Nephron (organoid): ENCODE measurements at regions not wholly inside any gene's neighbourhood (a gene's known extent, or its start where the extent isn't known, plus 50 kb on each side); places are given as distances from the start of the nearest gene placed in this dataset.

Source experiments
- H3K27ac Mint-ChIP-seq, 3 experiments: 2 replicates each; pipeline ENCODE4 v1.8.0; 2020; ENCODE audit warnings: mixed read lengths in 3 of 3, mild to moderate bottlenecking in 2 of 3, moderate library complexity in 1 of 3
- H3K27me3 Mint-ChIP-seq: 2 replicates; pipeline ENCODE4 v1.8.0; 2021; ENCODE audit warnings: low read depth, mild to moderate bottlenecking, moderate library complexity, mixed read lengths
- H3K36me3 Mint-ChIP-seq: 2 replicates; pipeline ENCODE4 v1.8.0; 2020; ENCODE audit warnings: low read depth, mixed read lengths
- H3K4me1 Mint-ChIP-seq: 2 replicates; pipeline ENCODE4 v1.8.0; 2020; ENCODE audit warnings: mixed read lengths
- H3K4me3 Mint-ChIP-seq, 3 experiments: 2 replicates each; pipeline ENCODE4 v1.8.0; 2020; ENCODE audit warnings: mild to moderate bottlenecking in 3 of 3, mixed read lengths in 3 of 3, moderate library complexity in 2 of 3
- H3K9me3 Mint-ChIP-seq: 2 replicates; pipeline ENCODE4 v1.8.0; 2020; ENCODE audit warnings: mixed read lengths
- CTCF ChIP-seq, 3 experiments: fragments of 200-600 bp; sonication (generic); IDR thresholded peaks; one replicate each; pipeline ENCODE4 v1.5.0; 2021; ENCODE audit warnings: antibody characterized with exemption in 3 of 3; ENCODE audit not compliant: unreplicated experiment in 3 of 3

GRCh38 chr1:38600905-38601304, 258.7 kb downstream of the RRAGC start:
- H3K9me3 Mint-ChIP-seq: no peaks in the 10 kb centered on the region
- no peaks in the 10 kb centered on the region for H3K4me1 Mint-ChIP-seq
- no peaks in the 10 kb centered on the region for H3K36me3 Mint-ChIP-seq
- no peak overlapping the region for H3K27ac Mint-ChIP-seq
- peaks cover 33% of the 10 kb centered on the region for H3K27me3 Mint-ChIP-seq
- no peak for TF ChIP-seq CTCF (IDR thresholded peaks at IDR 0.05; ENCODE audit: unreplicated experiment in 3 of 3)
- no peak overlapping the region for H3K4me3 Mint-ChIP-seq

GRCh38 chr1:38600286-38600685, 259.3 kb downstream of the RRAGC start:
- Mint-ChIP-seq H3K36me3 (no peaks in the 10 kb centered on the region), H3K4me3 (no peak overlapping the region), H3K27me3 (peaks cover 34% of the 10 kb centered on the region)

GRCh38 chr1:38598118-38598517, 261.5 kb downstream of the RRAGC start:
- H3K36me3 Mint-ChIP-seq: peaks cover 5% of the 10 kb centered on the region
- no peak overlapping the region for H3K4me3 Mint-ChIP-seq
- no peak for TF ChIP-seq CTCF (IDR thresholded peaks at IDR 0.05; ENCODE audit: unreplicated experiment in 3 of 3)
- H3K9me3 Mint-ChIP-seq: peaks cover 21% of the 10 kb centered on the region
- H3K27ac Mint-ChIP-seq: no peak overlapping the region
- peaks cover 35% of the 10 kb centered on the region for H3K27me3 Mint-ChIP-seq
- no peaks in the 10 kb centered on the region for H3K4me1 Mint-ChIP-seq

More at GRCh38 chr1:38600286-38600685, 259.3 kb downstream of the RRAGC start:
- TF ChIP-seq CTCF (IDR thresholded peaks at IDR 0.05; ENCODE audit: unreplicated experiment in 3 of 3): no peak
- Mint-ChIP-seq H3K27ac (no peak overlapping the region), H3K9me3 (peaks cover under 1% of the 10 kb centered on the region), H3K4me1 (no peaks in the 10 kb centered on the region)

GRCh38 chr1:38589036-38589435, 270.5 kb downstream of the RRAGC start:
- H3K27me3 Mint-ChIP-seq: peaks cover 17% of the 10 kb centered on the region
- no peak overlapping the region for H3K27ac Mint-ChIP-seq
- H3K9me3 Mint-ChIP-seq: peaks cover 29% of the 10 kb centered on the region
- peaks cover 4% of the 10 kb centered on the region for H3K36me3 Mint-ChIP-seq
- peaks cover 29% of the 10 kb centered on the region for H3K4me1 Mint-ChIP-seq
- no peak overlapping the region for H3K4me3 Mint-ChIP-seq
- TF ChIP-seq CTCF (IDR thresholded peaks at IDR 0.05; ENCODE audit: unreplicated experiment in 3 of 3): no peak

GRCh38 chr1:38587766-38588165, 271.8 kb downstream of the RRAGC start:
- TF ChIP-seq CTCF (IDR thresholded peaks at IDR 0.05; ENCODE audit: unreplicated experiment in 3 of 3): no peak

GRCh38 chr1:38586993-38587646, 272.5 kb downstream of the RRAGC start:
- TF ChIP-seq CTCF (IDR thresholded peaks at IDR 0.05; ENCODE audit: unreplicated experiment in 3 of 3): peak; percentile 64 to 72 (median 67)
- H3K27ac Mint-ChIP-seq: peak overlapping the region in 1 of 3 experiments; percentile 14
- peaks cover 5% of the 10 kb centered on the region for H3K36me3 Mint-ChIP-seq
- peaks cover 29% of the 10 kb centered on the region for H3K4me1 Mint-ChIP-seq
- H3K4me3 Mint-ChIP-seq: no peak overlapping the region
- peaks cover 25% of the 10 kb centered on the region for H3K9me3 Mint-ChIP-seq
- H3K27me3 Mint-ChIP-seq: peaks cover 21% of the 10 kb centered on the region

More at GRCh38 chr1:38587766-38588165, 271.8 kb downstream of the RRAGC start:
- H3K36me3 Mint-ChIP-seq: peaks cover 9% of the 10 kb centered on the region
- peaks cover 30% of the 10 kb centered on the region for H3K9me3 Mint-ChIP-seq
- H3K27me3 Mint-ChIP-seq: peaks cover 21% of the 10 kb centered on the region
- peak overlapping the region in 2 of 3 experiments; percentile 14 to 39 for H3K27ac Mint-ChIP-seq
- H3K4me1 Mint-ChIP-seq: peaks cover 29% of the 10 kb centered on the region
- no peak overlapping the region for H3K4me3 Mint-ChIP-seq
